GM21423 (cell line): ENCODE measurements at regions not wholly inside any gene's neighbourhood (a gene's known extent, or its start where the extent isn't known, plus 50 kb on each side); places are given as distances from the start of the nearest gene placed in this dataset.

ENCODE experiments used
- ATAC-seq: cut with Tn5 transposase; IDR thresholded peaks from one replicate; pipeline ENCODE4 v1.9.1; 2021; ENCODE audit warnings: mild to moderate bottlenecking, moderate library complexity; ENCODE audit not compliant: unreplicated experiment

- no peak for ATAC-seq
Observed at GRCh38 chr12:41983394-41983793, 161.3 kb downstream of the GXYLT1 start.

- no peak for ATAC-seq
Observed at GRCh38 chr12:41981758-41982157, 162.9 kb downstream of the GXYLT1 start.

- ATAC-seq, result no peak
Observed at GRCh38 chr12:41981013-41981412, 163.7 kb downstream of the GXYLT1 start.

- no peak for ATAC-seq
Observed at GRCh38 chr12:41980390-41980789, 164.3 kb downstream of the GXYLT1 start.

GRCh38 chr12:41979574-41979973 is 165.1 kb downstream of the GXYLT1 start:
- ATAC-seq, result no peak

GRCh38 chr12:41972598-41972997 is 172.1 kb downstream of the GXYLT1 start:
- ATAC-seq, result no peak

GRCh38 chr12:41972196-41972595 is 172.5 kb downstream of the GXYLT1 start:
- no peak for ATAC-seq

GRCh38 chr12:41970744-41971143 is 173.9 kb downstream of the GXYLT1 start:
- ATAC-seq, result no peak

GRCh38 chr12:41968599-41968998 is 176.1 kb downstream of the GXYLT1 start:
- ATAC-seq, result no peak

GRCh38 chr12:41967668-41968500 is 176.8 kb downstream of the GXYLT1 start:
- ATAC-seq, result no peak

- ATAC-seq, result no peak
Observed at GRCh38 chr12:41966916-41967315, 177.8 kb downstream of the GXYLT1 start.

GRCh38 chr12:41966001-41966400 is 178.7 kb downstream of the GXYLT1 start:
- ATAC-seq, result no peak

GRCh38 chr12:41963398-41963797 is 181.3 kb downstream of the GXYLT1 start:
- ATAC-seq, result no peak

- ATAC-seq, result no peak
Observed at GRCh38 chr12:41962171-41962572, 182.5 kb downstream of the GXYLT1 start.

GRCh38 chr12:41959271-41959670 is 185.4 kb downstream of the GXYLT1 start:
- no peak for ATAC-seq

- no peak for ATAC-seq
Observed at GRCh38 chr12:41956353-41956752, 188.3 kb downstream of the GXYLT1 start.

- ATAC-seq, result no peak
Observed at GRCh38 chr12:41950455-41950854, 194.2 kb downstream of the GXYLT1 start.

- no peak for ATAC-seq
Observed at GRCh38 chr12:41946106-41946505, 198.6 kb downstream of the GXYLT1 start.

GRCh38 chr12:41944216-41944615 is 200.5 kb downstream of the GXYLT1 start:
- ATAC-seq, result no peak

- no peak for ATAC-seq
Observed at GRCh38 chr12:41943671-41944070, 201.0 kb downstream of the GXYLT1 start.

- no peak for ATAC-seq
Observed at GRCh38 chr12:41942354-41942753, 202.3 kb downstream of the GXYLT1 start.

GRCh38 chr12:41941079-41941478 is 203.6 kb downstream of the GXYLT1 start:
- no peak for ATAC-seq

- no peak for ATAC-seq
Observed at GRCh38 chr12:41940571-41940970, 204.1 kb downstream of the GXYLT1 start.
